ENCODE measurements at regions not wholly inside any gene's neighbourhood (a gene's known extent, or its start where the extent isn't known, plus 50 kb on each side); places are given as distances from the start of the nearest gene placed in this dataset.

DNA sequence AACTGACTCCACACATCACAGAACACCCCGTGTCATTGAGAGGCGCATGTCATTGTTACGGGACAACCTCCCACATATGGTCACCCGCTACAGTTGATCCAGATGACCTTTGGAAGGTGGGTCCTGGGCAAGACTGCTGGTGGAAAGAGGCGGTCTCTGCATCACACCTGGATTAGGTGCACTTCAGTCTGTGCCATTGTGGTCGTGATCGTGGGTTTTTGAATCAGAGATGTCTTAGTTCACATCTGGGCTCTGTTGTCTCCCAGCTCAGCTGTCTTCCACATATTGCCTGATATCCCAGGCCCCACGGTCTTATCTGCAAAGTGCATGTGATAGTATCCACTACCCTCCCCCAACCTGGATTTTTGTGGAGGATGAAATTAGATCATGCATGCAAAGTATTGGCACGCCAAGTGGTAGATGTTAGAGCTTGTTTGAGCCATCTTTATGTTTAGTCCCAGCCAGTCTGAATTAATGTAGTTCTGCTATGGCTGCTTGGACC lies 208.7 kb upstream of the FOXN3 start:
- Histone ChIP-seq H3K4me3 (ENCODE audit: low read depth, low read length) (no peak overlapping the region), H3K36me3 (ENCODE audit: control insufficient read depth, insufficient read depth, low read length) (no peaks in the 10 kb centered on the region), H3K9ac (no peak overlapping the region), H3K9me3 (ENCODE audit: control insufficient read depth, low read length) (no peaks in the 10 kb centered on the region), H3K4me1 (peaks cover 20% of the 10 kb centered on the region), H3K27ac (no peak overlapping the region), H3K27me3 (ENCODE audit: control insufficient read depth, insufficient read depth, low read length) (no peaks in the 10 kb centered on the region), H3K4me2 (ENCODE audit: low read length) (peak overlapping the region; percentile 62), H2AFZ (no peak overlapping the region), H3K79me2 (no peaks in the 10 kb centered on the region)
- TF ChIP-seq, protein P1, sequence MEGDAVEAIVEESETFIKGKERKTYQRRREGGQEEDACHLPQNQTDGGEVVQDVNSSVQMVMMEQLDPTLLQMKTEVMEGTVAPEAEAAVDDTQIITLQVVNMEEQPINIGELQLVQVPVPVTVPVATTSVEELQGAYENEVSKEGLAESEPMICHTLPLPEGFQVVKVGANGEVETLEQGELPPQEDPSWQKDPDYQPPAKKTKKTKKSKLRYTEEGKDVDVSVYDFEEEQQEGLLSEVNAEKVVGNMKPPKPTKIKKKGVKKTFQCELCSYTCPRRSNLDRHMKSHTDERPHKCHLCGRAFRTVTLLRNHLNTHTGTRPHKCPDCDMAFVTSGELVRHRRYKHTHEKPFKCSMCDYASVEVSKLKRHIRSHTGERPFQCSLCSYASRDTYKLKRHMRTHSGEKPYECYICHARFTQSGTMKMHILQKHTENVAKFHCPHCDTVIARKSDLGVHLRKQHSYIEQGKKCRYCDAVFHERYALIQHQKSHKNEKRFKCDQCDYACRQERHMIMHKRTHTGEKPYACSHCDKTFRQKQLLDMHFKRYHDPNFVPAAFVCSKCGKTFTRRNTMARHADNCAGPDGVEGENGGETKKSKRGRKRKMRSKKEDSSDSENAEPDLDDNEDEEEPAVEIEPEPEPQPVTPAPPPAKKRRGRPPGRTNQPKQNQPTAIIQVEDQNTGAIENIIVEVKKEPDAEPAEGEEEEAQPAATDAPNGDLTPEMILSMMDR (IDR thresholded peaks at IDR 0.05), result no peak

- Histone ChIP-seq H3K9ac (no peak overlapping the region), H2AFZ (no peak overlapping the region), H3K4me1 (peaks cover 20% of the 10 kb centered on the region), H3K36me3 (ENCODE audit: control insufficient read depth, insufficient read depth, low read length) (no peaks in the 10 kb centered on the region), H3K27ac (no peak overlapping the region), H3K27me3 (ENCODE audit: control insufficient read depth, insufficient read depth, low read length) (no peaks in the 10 kb centered on the region), H3K4me3 (ENCODE audit: low read depth, low read length) (no peak overlapping the region), H3K4me2 (ENCODE audit: low read length) (no peak overlapping the region), H3K9me3 (ENCODE audit: control insufficient read depth, low read length) (no peaks in the 10 kb centered on the region), H3K79me2 (no peaks in the 10 kb centered on the region)
- TF ChIP-seq, protein P1 (IDR thresholded peaks at IDR 0.05), result no peak
Measured at GRCh38 chr14:89625244-89625713, 208.2 kb upstream of the FOXN3 start.

DNA sequence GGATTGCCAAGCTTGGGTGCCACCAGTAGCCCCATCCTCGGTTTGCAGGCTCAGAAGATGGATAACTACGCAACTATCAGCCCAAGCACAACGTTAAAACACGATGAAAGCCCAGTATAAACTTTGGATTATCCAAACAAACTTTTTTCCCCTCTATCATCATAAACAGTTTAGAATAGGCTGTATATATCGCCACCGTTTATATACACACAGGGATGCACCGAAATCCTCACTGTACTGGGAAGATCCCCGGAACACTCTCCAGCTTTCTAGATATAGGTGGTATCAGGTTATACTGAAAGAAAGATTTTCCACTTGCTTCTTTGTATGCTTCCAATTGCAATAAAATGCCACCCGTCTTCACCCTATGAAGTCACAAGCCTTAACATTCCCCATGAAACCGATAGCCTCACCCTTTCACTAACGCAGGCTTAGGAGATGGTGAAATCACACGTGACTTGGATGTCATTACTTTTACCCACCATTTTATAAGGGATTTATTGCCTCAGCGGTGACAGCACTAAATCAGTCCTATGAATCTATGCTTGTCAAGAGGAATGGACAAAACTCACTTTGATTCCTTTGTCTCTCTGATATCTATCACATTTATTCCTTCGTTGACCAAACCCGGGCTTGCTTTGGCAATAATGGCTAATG lies 207.6 kb upstream of the FOXN3 start:
- H3K4me2 ChIP-seq (ENCODE audit: low read length), result no peak overlapping the region
- no peaks in the 10 kb centered on the region for H3K27me3 ChIP-seq (ENCODE audit: control insufficient read depth, insufficient read depth, low read length)
- TF ChIP-seq, protein P1 (IDR thresholded peaks at IDR 0.05), result no peak
- no peak overlapping the region for H3K27ac ChIP-seq
- H3K9me3 ChIP-seq (ENCODE audit: control insufficient read depth, low read length), result no peaks in the 10 kb centered on the region
- H2AFZ ChIP-seq, result no peak overlapping the region
- H3K4me3 ChIP-seq (ENCODE audit: low read depth, low read length), result no peak overlapping the region
- no peaks in the 10 kb centered on the region for H3K36me3 ChIP-seq (ENCODE audit: control insufficient read depth, insufficient read depth, low read length)
- H3K79me2 ChIP-seq, result no peaks in the 10 kb centered on the region
- H3K4me1 ChIP-seq, result peaks cover 23% of the 10 kb centered on the region
- no peak overlapping the region for H3K9ac ChIP-seq

DNA sequence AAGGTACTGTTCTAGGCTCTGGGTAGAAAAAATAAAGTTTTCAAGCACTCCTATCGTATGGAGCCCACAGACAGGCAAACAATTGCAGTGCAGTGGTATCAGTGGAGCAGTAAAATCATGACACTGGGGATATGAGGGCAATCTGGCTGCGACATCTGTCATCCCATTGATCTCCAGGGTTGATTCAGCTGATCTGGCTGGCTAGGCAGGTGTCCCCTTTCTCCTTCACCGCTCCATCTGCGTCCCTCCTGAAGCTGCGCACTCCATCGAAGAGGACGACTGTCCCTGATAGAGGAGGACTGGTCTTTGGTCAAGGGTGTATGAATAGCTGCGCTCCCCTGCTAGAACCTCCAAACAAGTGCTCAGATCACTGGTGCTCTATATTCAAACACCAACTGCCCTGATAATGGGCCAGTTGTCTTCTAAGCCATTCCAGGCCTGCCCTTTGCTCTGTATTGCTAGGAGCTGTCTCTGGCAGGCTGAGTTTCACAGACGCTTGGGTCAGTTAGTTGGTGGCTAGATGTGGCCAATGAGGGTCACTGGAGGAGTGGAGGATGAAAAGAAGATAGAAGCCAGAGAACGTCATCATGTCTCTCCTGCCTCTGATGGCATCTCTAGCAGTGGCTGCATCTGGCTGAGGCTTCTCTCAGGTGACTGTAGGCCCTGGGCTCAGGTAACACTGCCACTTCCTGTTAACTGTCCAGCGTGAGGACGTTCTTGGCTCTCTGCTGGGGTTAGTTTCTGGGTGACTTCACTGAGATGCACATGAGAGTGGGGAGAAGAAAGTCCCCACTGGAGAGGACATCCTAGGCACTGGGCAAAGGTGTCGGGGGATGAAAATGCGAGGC lies 205.0 kb upstream of the FOXN3 start:
- TF ChIP-seq, protein P1 (IDR thresholded peaks at IDR 0.05), result no peak
- Histone ChIP-seq H3K27ac (peak overlapping the region; percentile 9), H3K36me3 (ENCODE audit: control insufficient read depth, insufficient read depth, low read length) (no peaks in the 10 kb centered on the region), H3K9ac (no peak overlapping the region), H3K4me2 (ENCODE audit: low read length) (no peak overlapping the region), H3K9me3 (ENCODE audit: control insufficient read depth, low read length) (no peaks in the 10 kb centered on the region), H3K27me3 (ENCODE audit: control insufficient read depth, insufficient read depth, low read length) (no peaks in the 10 kb centered on the region), H3K4me1 (peaks cover 20% of the 10 kb centered on the region), H3K4me3 (ENCODE audit: low read depth, low read length) (no peak overlapping the region), H2AFZ (peak overlapping the region; percentile 67), H3K79me2 (no peaks in the 10 kb centered on the region)
